Bronchial epithelial cell (primary cell): ENCODE measurements at regions not wholly inside any gene's neighbourhood (a gene's known extent, or its start where the extent isn't known, plus 50 kb on each side); places are given as distances from the start of the nearest gene placed in this dataset.

Source experiments
- DNase-seq: peaks from one replicate; pipeline ENCODE4 v3.0.0-alpha.2; 2010; ENCODE audit warnings: low read depth
- FAIRE-seq: peaks from 2 replicates; lab custom pipeline; 2011; peaks lifted over from hg19 to GRCh38; lab: Jason Lieb, UNC
- H3K27me3 ChIP-seq: 2 replicates; pipeline ENCODE4 v1.5.1; 2011; ENCODE audit warnings: low read length; ENCODE audit not compliant: control insufficient read depth, insufficient read depth
- H3K36me3 ChIP-seq: 2 replicates; pipeline ENCODE4 v1.5.1; 2011; ENCODE audit warnings: low read length; ENCODE audit not compliant: control insufficient read depth, insufficient read depth
- H3K4me3 ChIP-seq: 2 replicates; pipeline ENCODE4 v1.5.1; 2011; ENCODE audit warnings: mild to moderate bottlenecking, low read depth, low read length, control low read depth
- CTCF ChIP-seq: IDR thresholded peaks from 2 replicates; pipeline ENCODE4 v1.5.1; 2011; ENCODE audit warnings: mild to moderate bottlenecking, moderate library complexity, low read length, control low read depth, inconsistent platforms; ENCODE audit not compliant: insufficient read depth, severe bottlenecking

- no peaks in the 10 kb centered on the region for H3K27me3 ChIP-seq
- no peak for DNase-seq
- no peak overlapping the region for H3K4me3 ChIP-seq
- no peak for TF ChIP-seq CTCF
- FAIRE-seq, result no peak
- no peaks in the 10 kb centered on the region for H3K36me3 ChIP-seq
These were observed 175.5 kb upstream of the ROBO2 start for GRCh38 chr3:76864355-76864754.

- Histone ChIP-seq H3K4me3 (no peak overlapping the region), H3K36me3 (no peaks in the 10 kb centered on the region), H3K27me3 (no peaks in the 10 kb centered on the region)
- FAIRE-seq (no peak), DNase-seq (no peak)
- TF ChIP-seq CTCF, result no peak
These were observed 173.0 kb upstream of the ROBO2 start for GRCh38 chr3:76866729-76867408.

GRCh38 chr3:76869726-76870384, 170.0 kb upstream of the ROBO2 start:
- FAIRE-seq, result no peak
- DNase-seq, result no peak
- Histone ChIP-seq H3K27me3 (no peaks in the 10 kb centered on the region), H3K36me3 (no peaks in the 10 kb centered on the region), H3K4me3 (no peak overlapping the region)
- TF ChIP-seq CTCF, result no peak

- FAIRE-seq (no peak), DNase-seq (no peak)
- Histone ChIP-seq H3K27me3 (no peaks in the 10 kb centered on the region), H3K36me3 (no peaks in the 10 kb centered on the region), H3K4me3 (no peak overlapping the region)
- no peak for TF ChIP-seq CTCF
These were observed 168.2 kb upstream of the ROBO2 start for GRCh38 chr3:76871655-76872054.

- Histone ChIP-seq H3K4me3 (no peak overlapping the region), H3K27me3 (no peaks in the 10 kb centered on the region), H3K36me3 (no peaks in the 10 kb centered on the region)
- FAIRE-seq (no peak), DNase-seq (no peak)
- no peak for TF ChIP-seq CTCF
These were observed 166.9 kb upstream of the ROBO2 start for GRCh38 chr3:76872999-76873398.
